ENCODE measurements at regions not wholly inside any gene's neighbourhood (a gene's known extent, or its start where the extent isn't known, plus 50 kb on each side); places are given as distances from the start of the nearest gene placed in this dataset.
A peak's percentile ranks its signal among the peaks of the same experiment; 100 is the strongest.

DNA sequence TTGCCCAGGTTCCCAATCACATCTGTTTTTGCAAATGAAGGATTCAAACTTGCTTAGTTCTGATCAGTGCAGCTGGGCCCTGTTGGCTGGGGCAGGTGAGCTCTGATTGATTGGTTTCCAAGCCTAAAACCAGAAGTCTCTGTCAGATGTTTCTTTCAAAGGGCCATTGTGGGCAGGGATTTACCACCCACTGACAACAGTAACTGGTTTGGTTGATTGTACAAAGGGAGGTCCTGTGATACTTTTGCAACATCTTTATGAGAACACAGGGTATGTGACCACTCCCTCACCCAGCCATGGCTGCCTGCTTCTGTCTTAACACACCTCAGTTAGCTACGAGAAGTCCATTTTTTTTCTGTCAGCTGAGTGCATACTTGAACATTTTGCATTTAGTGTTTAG lies 184.1 kb downstream of the FLRT2 start:
- TF ChIP-seq EZH2 (IDR thresholded peaks at IDR 0.05): no peak
- TF ChIP-seq, protein P1, sequence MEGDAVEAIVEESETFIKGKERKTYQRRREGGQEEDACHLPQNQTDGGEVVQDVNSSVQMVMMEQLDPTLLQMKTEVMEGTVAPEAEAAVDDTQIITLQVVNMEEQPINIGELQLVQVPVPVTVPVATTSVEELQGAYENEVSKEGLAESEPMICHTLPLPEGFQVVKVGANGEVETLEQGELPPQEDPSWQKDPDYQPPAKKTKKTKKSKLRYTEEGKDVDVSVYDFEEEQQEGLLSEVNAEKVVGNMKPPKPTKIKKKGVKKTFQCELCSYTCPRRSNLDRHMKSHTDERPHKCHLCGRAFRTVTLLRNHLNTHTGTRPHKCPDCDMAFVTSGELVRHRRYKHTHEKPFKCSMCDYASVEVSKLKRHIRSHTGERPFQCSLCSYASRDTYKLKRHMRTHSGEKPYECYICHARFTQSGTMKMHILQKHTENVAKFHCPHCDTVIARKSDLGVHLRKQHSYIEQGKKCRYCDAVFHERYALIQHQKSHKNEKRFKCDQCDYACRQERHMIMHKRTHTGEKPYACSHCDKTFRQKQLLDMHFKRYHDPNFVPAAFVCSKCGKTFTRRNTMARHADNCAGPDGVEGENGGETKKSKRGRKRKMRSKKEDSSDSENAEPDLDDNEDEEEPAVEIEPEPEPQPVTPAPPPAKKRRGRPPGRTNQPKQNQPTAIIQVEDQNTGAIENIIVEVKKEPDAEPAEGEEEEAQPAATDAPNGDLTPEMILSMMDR (IDR thresholded peaks at IDR 0.05): no peak
- TF ChIP-seq EZH2phosphoT487 (IDR thresholded peaks at IDR 0.05): no peak
- no peak overlapping the region for H3K9ac ChIP-seq
- H3K4me3 ChIP-seq: no peak overlapping the region
- no peaks in the 10 kb centered on the region for H3K36me3 ChIP-seq
- no peaks in the 10 kb centered on the region for H4K20me1 ChIP-seq (ENCODE audit: low read depth)
- H3K27ac ChIP-seq: no peak overlapping the region
- Mint-ChIP-seq H3K36me3 (no peaks in the 10 kb centered on the region), H3K4me3 (no peak overlapping the region), H3K27ac (no peak overlapping the region), H3K4me1 (peaks cover 2% of the 10 kb centered on the region), H3K9me3 (peaks cover 2% of the 10 kb centered on the region), H3K27me3 (ENCODE audit: insufficient read depth, low read depth) (no peaks in the 10 kb centered on the region)
- H3K4me2 ChIP-seq: peak overlapping the region; percentile 47
- peaks cover 11% of the 10 kb centered on the region for H3K4me1 ChIP-seq
- no peak overlapping the region for H2AFZ ChIP-seq (replicated peaks)
- H3F3A ChIP-seq (ENCODE audit: low read depth): no peaks in the 10 kb centered on the region
- H3K9me3 ChIP-seq (ENCODE audit: low read depth): no peaks in the 10 kb centered on the region
- DNase-seq (ENCODE audit: low spot score): peak; percentile 71
- H3K79me2 ChIP-seq (ENCODE audit: low read depth): no peaks in the 10 kb centered on the region
- H3K27me3 ChIP-seq: no peaks in the 10 kb centered on the region

DNA sequence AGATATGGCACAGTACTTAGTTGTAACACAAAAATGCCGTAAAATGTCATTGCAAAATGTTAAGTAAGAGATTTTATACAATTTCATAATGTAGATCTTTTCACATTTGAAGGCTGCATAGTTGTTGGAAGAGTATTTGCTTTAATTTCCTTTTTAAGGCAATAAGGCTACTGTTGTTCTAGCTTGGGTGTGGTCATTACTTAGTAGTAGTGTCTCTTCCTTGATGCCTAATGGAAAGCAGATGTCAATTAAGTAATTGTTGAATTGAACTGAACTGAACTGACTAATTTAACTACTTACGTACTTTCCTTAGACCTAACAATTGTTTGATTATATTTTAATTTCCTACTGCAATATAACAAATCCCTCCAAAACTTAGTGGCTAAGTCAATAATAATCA lies 181.7 kb downstream of the FLRT2 start:
- peaks cover 2% of the 10 kb centered on the region for H3K4me1 Mint-ChIP-seq
- Histone ChIP-seq H3K4me3 (no peak overlapping the region), H3K27me3 (no peaks in the 10 kb centered on the region), H3K27ac (no peak overlapping the region), H3F3A (ENCODE audit: low read depth) (no peaks in the 10 kb centered on the region), H3K4me2 (no peak overlapping the region), H4K20me1 (ENCODE audit: low read depth) (no peaks in the 10 kb centered on the region), H3K9me3 (ENCODE audit: low read depth) (no peaks in the 10 kb centered on the region), H3K36me3 (no peaks in the 10 kb centered on the region), H2AFZ (replicated peaks) (no peak overlapping the region), H3K79me2 (ENCODE audit: low read depth) (no peaks in the 10 kb centered on the region), H3K4me1 (peaks cover 11% of the 10 kb centered on the region), H3K9ac (no peak overlapping the region)
- no peak for DNase-seq (ENCODE audit: low spot score)
- no peak for TF ChIP-seq EZH2phosphoT487 (IDR thresholded peaks at IDR 0.05)
- TF ChIP-seq, protein P1 (IDR thresholded peaks at IDR 0.05): no peak
- no peak for TF ChIP-seq EZH2 (IDR thresholded peaks at IDR 0.05)
- no peaks in the 10 kb centered on the region for H3K27me3 Mint-ChIP-seq (ENCODE audit: insufficient read depth, low read depth)
- no peaks in the 10 kb centered on the region for H3K36me3 Mint-ChIP-seq
- H3K4me3 Mint-ChIP-seq: no peak overlapping the region
- H3K27ac Mint-ChIP-seq: no peak overlapping the region
- H3K9me3 Mint-ChIP-seq: no peaks in the 10 kb centered on the region

Measured in neural progenitor cell (in vitro differentiated cells).